ENCODE measurements at regions not wholly inside any gene's neighbourhood (a gene's known extent, or its start where the extent isn't known, plus 50 kb on each side); places are given as distances from the start of the nearest gene placed in this dataset.

DNA sequence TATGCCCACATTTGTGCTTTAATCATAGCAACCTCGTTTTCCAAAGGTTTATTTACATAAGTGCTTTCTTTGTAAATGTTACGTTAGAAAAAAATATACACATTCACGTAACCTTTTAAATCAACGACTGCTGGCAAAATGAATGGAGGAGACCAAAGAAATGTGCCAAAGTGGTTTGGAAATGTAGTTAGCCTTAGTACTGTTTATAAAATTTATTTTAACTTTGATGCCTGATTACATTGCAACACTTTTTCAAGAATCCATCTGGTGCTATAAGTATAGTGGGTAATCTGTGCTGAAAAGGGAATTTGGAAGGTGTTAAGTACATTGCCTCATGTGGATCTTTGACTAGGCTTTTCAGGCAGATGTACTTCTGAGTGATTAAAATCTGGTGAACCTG lies 108.9 kb downstream of the IFI44 start:
- TF ChIP-seq, protein P1, sequence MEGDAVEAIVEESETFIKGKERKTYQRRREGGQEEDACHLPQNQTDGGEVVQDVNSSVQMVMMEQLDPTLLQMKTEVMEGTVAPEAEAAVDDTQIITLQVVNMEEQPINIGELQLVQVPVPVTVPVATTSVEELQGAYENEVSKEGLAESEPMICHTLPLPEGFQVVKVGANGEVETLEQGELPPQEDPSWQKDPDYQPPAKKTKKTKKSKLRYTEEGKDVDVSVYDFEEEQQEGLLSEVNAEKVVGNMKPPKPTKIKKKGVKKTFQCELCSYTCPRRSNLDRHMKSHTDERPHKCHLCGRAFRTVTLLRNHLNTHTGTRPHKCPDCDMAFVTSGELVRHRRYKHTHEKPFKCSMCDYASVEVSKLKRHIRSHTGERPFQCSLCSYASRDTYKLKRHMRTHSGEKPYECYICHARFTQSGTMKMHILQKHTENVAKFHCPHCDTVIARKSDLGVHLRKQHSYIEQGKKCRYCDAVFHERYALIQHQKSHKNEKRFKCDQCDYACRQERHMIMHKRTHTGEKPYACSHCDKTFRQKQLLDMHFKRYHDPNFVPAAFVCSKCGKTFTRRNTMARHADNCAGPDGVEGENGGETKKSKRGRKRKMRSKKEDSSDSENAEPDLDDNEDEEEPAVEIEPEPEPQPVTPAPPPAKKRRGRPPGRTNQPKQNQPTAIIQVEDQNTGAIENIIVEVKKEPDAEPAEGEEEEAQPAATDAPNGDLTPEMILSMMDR (IDR thresholded peaks at IDR 0.05; ENCODE audit: insufficient read depth, low read depth, low read length): no peak
- no peak for TF ChIP-seq EZH2 (IDR thresholded peaks at IDR 0.05; ENCODE audit: insufficient read depth, low read length)

Data from astrocyte (in vitro differentiated cells and primary cell).